ENCODE measurements at regions not wholly inside any gene's neighbourhood (a gene's known extent, or its start where the extent isn't known, plus 50 kb on each side); places are given as distances from the start of the nearest gene placed in this dataset.
A peak's percentile ranks its signal among the peaks of the same experiment; 100 is the strongest.

- no peak for DNase-seq (ENCODE audit: low spot score)
Observed at GRCh38 chr2:217195658-217196446, 336.0 kb upstream of the TNP1 start.

- DNase-seq (ENCODE audit: low spot score): no peak
Observed at GRCh38 chr2:217195016-217195415, 335.2 kb upstream of the TNP1 start.

GRCh38 chr2:217193431-217194340 is 333.8 kb upstream of the TNP1 start:
- DNase-seq (ENCODE audit: low spot score): no peak

- DNase-seq (ENCODE audit: low spot score): no peak
Observed at GRCh38 chr2:217192366-217192765, 332.5 kb upstream of the TNP1 start.

- no peak for DNase-seq (ENCODE audit: low spot score)
Observed at GRCh38 chr2:217189747-217190146, 329.9 kb upstream of the TNP1 start.

GRCh38 chr2:217189131-217189530 is 329.3 kb upstream of the TNP1 start:
- no peak for DNase-seq (ENCODE audit: low spot score)

GRCh38 chr2:217186668-217187159 is 326.9 kb upstream of the TNP1 start:
- DNase-seq (ENCODE audit: low spot score): no peak

- DNase-seq (ENCODE audit: low spot score): no peak
Observed at GRCh38 chr2:217186152-217186551, 326.3 kb upstream of the TNP1 start.

- DNase-seq (ENCODE audit: low spot score): no peak
Observed at GRCh38 chr2:217185265-217185995, 325.6 kb upstream of the TNP1 start.

- DNase-seq (ENCODE audit: low spot score): no peak
Observed at GRCh38 chr2:217184242-217184641, 324.4 kb upstream of the TNP1 start.

- no peak for DNase-seq (ENCODE audit: low spot score)
Observed at GRCh38 chr2:217183471-217183870, 323.6 kb upstream of the TNP1 start.

GRCh38 chr2:217182926-217183325 is 323.1 kb upstream of the TNP1 start:
- DNase-seq (ENCODE audit: low spot score): no peak

GRCh38 chr2:217181512-217181911 is 321.6 kb upstream of the TNP1 start:
- DNase-seq (ENCODE audit: low spot score): no peak

GRCh38 chr2:217179854-217180253 is 320.0 kb upstream of the TNP1 start:
- DNase-seq (ENCODE audit: low spot score): no peak

- no peak for DNase-seq (ENCODE audit: low spot score)
Observed at GRCh38 chr2:217178341-217178740, 318.5 kb upstream of the TNP1 start.

- DNase-seq (ENCODE audit: low spot score): no peak
Observed at GRCh38 chr2:217177720-217178119, 317.9 kb upstream of the TNP1 start.

- no peak for DNase-seq (ENCODE audit: low spot score)
Observed at GRCh38 chr2:217171874-217172273, 312.0 kb upstream of the TNP1 start.

GRCh38 chr2:217168496-217168895 is 308.6 kb upstream of the TNP1 start:
- no peak for DNase-seq (ENCODE audit: low spot score)

- DNase-seq (ENCODE audit: low spot score): peak; percentile 3
Observed at GRCh38 chr2:217167531-217167930, 307.7 kb upstream of the TNP1 start.

- DNase-seq (ENCODE audit: low spot score): peak; percentile 68
Observed at GRCh38 chr2:217166241-217166850, 306.5 kb upstream of the TNP1 start.

- no peak for DNase-seq (ENCODE audit: low spot score)
Observed at GRCh38 chr2:217165547-217165946, 305.7 kb upstream of the TNP1 start.

- DNase-seq (ENCODE audit: low spot score): no peak
Observed at GRCh38 chr2:217163987-217164386, 304.1 kb upstream of the TNP1 start.

All from RKO (cell line).